GM21576 (cell line): ENCODE measurements at regions not wholly inside any gene's neighbourhood (a gene's known extent, or its start where the extent isn't known, plus 50 kb on each side); places are given as distances from the start of the nearest gene placed in this dataset.

ENCODE experiments used
- ATAC-seq: cut with Tn5 transposase; IDR thresholded peaks from one replicate; pipeline ENCODE4 v1.9.1; 2021; ENCODE audit warnings: mild to moderate bottlenecking, moderate library complexity; ENCODE audit not compliant: unreplicated experiment

DNA sequence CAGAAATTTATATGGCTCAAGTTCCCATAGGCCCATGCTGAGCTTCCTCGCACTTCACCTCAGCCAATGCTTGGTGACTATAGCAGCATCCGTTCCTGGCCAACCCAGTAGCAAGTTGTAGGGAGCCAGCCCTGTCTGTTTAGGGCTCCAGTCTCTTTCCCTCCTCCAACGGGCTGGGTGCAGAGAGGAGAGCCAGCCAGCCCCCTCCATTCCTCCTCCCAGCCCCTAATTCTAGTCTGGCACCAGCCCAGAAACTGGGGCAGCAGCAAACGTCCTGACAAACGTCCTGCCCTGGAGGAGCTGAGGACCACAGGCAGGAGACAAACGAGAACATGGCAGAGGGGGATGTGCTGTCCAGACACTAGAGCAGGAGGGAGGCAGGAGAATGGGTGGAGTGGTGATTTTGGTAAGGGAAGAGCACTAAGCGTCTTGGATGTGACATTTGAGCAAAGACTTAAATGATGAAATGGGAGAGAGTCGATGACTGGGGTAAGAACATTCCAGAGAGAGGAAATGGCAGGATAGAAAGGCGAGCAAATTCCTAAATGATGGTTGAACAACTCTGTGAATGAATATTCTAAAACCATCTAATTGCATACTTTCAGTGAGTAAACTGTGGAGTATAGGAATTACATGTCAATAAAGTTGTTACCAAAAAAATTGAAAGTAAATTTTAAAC lies 222.5 kb upstream of the DAPK1 start:
- ATAC-seq: no peak

DNA sequence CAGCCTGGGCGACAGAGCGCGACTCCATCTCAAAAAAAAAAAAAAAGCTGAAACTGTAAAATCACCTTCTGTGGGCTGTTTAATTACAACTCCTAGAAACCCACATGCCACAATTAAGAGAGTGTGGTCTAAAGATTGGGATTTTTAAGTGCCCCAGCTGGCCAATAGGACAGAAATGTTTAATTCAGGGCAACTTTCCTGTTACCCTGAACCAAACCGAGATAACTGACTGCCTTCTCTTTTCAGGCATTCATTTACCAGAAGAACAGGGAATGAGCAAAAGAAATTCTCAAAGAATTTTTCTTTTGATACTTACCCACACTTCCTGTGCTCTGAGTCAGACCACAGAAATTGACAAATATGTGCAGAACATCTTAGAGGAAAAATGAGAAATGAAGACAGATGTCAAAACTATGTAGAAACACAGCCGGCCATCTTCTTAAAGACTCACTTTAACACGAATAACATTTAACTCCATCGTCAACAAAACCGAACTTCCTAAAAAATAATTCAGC lies 221.3 kb upstream of the DAPK1 start:
- no peak for ATAC-seq

DNA sequence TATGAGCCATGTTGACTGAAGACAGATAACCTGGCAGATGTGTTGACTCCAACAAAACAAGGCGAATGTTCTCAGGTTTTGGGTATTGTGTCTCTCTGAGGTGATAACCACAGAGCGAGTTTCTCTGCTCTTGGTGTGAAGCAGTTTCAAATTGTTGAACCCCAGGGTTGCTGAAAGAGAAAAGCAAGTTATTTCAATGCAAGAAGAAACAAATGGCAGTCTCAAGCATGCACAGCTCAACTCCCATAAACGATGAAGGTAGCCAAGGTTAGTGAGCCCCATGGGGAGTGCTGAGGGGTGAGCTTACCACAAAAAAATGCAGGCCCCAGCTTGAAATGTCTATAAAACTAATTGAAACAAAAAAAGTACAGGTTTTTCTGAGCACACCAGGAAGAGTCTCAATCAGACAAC lies 220.8 kb upstream of the DAPK1 start:
- no peak for ATAC-seq

DNA sequence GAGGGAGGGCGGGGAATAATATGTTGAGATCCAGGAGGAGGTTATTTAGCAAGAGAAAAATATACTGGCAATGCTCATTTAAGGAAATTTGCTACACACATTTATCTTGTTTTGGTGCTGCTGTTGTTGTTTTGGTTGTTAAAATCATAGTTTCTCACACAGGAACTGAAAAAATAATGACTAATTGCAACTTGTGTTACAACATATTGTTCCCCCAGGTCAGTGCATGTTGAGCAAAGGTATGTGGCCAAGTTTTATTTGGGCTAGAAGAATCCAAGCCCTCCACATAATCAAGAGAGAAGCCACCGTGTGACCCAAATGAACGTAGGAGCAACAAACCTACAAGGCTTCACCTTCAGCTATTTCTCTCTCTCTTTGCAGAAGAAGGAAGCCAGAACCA lies 220.3 kb upstream of the DAPK1 start:
- ATAC-seq: no peak

DNA sequence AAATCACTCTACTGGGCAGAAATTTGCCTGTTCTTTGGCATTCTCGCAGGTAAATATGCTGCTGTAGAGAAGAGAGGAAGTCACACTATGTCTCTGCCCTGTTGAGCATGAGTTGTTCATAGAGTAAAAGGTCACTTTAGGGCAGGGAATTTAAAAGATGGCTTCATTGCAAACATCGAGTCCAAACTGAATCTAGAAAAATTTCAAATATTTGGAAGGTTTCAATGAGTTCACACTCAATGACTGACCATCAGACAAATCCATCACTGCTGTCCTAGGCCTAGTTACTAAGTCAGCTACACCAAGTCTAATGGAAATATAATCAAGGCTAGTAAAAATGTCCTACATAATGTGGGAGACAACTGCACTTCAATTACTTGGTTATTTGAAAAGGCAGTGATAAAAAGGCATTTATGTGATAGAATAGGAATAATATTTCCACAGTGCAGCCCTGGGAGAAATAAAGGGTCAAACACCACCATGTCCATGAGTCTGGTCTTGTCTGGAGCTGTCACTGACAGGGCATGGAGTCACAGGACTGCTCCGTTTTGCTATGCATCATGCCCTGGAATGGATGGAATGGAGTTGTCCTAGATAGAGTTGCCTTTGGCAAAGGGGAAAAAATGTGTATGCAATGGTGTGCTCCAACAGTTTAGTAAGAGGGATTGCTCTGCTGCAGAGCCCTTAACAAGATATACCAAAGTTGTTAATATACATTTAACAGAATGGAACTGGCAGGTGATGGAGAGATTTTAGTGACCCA lies 218.5 kb upstream of the DAPK1 start:
- ATAC-seq: no peak

DNA sequence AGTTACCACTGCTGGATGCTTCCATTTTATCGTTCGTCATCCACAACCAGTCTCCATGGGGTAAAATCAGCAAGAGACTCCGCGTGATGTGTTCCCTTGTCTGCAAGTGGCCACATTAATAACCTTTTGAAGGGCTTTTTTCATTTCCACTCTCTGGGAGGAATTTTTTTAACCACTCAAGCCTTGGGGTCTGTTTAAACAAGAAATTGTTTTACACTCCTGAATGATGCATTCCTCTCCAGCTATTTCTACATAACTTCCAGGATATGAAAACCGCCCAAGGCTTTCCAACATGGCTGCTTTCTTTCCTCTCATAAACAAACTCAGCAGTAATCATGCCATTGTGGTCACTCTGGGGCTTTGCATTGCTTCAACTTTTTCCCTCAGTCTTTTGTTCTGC lies 217.2 kb upstream of the DAPK1 start:
- no peak for ATAC-seq

DNA sequence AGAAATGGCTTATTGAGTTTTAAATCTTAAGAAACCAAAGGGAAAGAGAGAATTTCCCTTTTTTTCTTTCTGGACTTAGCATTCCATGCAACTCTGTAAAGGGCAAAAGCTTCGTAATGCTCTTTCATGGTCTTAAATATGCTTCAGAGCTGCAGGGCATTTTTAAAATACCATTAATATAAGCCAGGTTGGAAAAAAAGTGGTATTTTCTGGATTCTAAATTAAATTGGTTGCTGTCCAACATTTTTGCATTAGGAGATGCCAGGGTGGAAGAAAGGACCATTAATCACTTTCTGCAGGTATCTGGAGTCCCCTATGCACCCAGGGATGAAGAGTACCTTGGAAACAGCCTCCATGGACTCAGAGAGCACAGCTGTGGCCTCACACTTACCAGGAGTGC lies 215.1 kb upstream of the DAPK1 start:
- no peak for ATAC-seq

DNA sequence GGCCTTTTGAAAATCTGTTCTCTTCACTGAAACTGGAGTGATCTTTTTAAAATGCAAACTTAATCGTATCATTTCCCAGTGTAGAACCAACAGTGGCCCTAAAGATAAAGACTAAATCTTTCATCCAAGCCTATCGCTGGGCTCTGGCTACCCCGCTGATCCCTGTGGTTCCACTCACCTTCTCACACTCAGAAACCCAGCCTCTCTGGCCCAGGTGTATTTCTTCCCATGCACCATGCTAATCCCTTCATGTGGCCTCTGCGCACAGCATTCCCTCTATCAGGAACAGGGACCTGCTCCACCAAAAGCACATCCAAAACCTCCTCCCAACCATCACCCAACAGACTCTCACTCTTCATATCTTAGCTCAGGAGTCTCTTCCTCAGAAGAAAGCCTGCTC lies 214.1 kb upstream of the DAPK1 start:
- no peak for ATAC-seq

DNA sequence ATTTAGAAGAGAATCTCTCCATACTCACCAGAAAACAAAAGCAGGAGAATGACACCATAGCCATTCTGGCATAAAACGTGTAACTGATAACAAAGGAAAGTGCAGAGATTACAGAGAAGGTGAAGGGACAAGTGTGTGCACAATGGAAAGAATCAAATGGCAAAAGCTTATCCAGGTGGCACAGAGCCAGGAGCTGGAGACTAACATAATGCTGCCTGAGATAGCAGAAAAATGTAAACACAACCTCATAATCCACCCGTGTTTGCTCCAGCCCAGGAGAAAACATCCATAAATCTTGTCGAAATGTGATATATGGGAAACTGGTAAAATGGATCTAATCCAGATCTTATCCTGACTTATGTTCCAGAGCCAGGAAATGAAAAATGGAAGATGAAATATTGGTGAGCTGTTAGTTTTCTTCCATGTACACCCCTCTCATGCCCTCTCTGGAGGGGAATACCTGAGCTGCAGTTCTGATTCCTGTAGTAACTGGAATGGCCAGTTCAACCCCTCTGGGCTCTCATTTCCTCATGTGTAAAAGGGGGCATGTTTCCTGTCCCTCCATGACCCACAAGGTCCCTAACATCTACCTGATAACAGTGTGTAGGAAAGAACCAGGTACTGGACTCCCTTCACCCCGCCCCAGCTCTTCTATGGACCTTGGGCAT lies 212.3 kb upstream of the DAPK1 start:
- ATAC-seq: no peak

DNA sequence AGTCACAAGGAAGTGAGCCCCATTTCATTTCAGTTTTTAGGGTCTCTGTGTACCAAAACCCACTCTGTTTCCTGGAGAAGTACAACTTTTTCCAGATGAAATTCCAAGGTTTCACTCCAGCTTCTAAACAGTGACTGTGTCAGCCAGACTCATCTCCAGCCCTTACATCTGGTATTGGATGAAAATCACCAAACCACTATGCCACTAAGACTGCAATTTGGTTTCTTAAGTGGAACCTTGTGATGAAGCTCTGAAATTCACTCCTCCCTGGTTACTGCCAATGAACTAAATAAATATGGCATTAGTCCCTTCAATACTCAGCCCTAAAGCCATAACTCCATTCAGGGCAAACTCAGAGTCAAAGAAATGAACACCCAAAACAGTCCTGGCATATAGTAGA lies 211.2 kb upstream of the DAPK1 start:
- no peak for ATAC-seq

DNA sequence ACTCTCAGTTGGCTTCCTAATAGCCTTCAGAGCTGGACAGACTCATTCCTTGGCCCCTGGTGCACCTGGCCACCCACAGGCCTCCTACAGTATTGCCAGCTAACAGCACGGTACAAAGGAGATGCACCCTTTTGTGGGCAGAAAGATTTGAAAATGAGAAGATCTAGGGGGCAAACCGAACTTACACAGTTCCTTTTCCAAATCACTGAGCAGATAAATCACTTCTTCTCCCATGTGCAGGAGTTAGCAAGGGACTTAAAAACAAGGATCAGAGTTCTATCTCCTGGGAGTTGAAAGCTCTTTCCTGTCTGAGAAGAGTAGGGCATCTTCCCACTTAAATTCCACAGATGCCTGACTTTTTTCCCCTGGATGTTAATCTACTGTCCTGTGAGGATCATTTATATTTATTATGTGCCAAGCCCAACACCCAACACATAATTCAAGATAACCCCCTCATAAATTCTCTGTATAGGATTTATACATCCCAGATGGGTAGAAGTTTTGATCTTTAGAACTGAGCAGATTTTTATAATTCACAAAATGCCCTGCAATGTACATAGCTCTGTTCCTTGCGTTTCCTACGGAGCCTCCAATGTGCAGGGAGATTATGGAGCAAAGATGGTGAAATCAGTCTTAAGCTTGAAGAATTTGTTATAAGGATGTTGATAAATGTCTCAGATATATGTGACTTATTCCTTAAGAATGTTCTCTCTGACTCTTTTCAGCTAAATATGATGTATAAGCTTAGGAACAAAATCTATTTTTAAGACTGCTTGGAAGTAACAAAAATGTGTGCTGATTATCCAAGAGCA lies 207.2 kb upstream of the DAPK1 start:
- no peak for ATAC-seq

DNA sequence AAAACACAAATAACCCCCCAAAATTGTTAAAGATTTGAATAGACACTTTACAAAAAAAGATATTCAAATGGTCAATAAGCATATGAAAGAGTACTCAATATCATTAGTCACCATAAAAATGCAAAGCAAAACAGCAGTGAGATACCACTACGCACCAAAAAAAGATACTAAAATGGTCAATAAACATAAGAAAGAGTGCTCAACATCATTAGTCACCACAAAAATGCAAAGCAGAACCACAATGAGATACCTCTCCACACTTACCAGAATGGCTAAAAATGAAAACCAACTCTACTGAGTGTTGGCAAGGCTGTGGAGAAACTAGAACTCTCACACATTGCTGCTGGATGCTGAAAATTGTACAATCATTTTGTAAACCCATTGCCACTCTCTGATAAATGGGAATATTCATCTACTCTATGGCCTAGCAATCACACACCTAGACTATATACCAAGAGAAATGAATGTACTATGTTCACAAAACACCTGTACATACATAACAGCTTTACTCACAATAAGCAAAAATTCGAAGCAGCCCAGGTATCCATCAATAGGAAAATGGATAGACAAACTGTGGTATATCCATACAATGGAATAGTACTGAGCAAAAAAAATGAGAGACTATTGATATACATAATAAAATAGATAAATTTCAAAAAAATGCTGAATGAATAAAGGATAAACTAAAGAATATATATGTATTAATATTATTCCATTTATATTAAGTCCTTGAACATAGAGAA lies 205.0 kb upstream of the DAPK1 start:
- ATAC-seq: no peak

DNA sequence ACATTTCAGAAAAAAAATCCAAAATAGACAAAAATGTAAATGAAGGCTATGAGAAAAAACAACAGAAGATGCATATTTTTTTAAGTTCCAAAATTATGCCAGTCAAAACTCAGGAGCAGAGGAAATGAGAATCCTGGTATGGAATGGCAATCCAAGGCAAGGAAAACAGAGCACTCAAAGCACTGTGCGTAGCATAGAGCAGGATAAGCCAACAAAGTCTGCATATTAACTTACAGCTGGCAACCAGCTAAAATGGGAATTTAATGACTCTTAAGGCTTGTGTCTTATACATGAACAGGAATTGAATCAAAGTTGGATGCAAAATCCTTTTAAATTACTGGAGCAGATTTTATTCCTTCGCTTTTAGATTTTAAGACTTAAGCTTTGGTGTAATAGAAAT lies 203.5 kb upstream of the DAPK1 start:
- no peak for ATAC-seq

DNA sequence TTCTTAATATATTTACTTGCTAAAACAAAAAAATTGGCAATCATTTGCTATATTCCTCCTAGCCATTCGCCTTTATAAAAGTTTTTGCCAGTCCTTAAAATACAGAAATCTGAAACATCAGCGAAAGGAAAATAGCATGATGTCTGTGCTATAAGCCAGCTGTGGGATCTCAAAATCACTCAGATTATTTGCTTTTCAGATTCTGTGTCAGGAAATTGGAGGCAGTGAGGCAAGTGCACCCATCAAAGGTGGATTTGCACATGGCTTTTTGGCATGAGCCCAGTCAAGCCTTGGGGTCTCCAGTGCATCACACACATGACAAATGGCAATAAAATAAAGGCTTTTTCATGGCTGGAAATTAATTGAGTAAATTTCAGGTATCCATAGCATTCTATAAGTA lies 196.8 kb upstream of the DAPK1 start:
- no peak for ATAC-seq

DNA sequence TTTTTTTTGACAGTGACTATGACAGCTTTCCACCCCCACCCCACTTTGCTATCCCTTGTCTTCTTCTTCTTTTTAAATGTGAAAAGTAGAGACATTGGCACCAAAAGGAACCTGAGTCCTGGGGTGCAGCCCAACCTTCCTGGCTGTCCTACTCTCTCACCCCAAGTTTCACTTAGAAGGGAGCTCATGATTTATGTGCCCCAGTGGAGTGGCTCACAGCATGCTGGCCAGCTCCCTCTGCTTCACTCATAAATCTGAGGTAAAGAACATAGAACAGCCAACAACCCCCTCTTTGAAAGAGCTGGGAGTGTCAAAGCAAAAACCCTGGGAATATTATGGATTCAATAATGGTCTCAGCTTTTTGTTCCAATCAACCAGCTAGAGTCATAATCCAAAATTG lies 196.3 kb upstream of the DAPK1 start:
- ATAC-seq: no peak

DNA sequence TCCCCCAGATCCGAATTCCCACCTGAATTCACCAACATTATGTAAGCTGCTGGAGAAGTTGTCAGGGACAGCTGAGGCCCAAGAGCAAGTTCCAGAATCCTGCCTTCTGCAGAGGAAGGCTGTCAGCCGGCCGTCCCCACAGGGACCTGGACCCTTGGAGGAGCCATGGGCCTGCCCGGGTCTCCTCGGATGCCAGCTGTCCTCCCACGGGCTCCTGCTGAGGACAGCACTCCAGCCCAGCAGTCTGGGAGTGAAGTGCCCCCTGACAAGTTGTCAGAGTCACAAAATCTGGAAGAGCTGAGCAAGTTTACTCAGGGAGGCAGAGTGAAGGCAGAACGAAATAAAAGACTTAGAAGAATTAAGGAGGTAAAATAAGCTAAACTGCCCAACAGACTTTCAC lies 192.5 kb upstream of the DAPK1 start:
- ATAC-seq: no peak

DNA sequence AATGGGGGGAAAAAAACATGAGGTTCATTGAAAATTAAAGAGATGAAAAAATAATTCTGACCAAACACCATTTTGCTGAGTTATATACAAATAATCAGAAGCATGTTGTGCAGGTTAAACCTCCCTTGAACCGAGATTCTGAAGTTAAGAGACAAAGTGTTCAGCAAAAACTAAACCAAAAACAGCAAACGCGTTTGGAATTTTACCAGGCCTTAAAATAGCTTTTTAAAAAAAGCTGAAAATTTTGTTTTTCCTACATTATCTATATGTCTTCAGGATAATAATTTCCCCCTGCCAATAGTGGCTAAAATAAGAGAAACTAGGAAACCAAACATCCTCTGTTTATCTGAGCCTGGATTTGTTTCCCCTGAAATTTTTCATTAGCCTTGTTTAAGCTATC lies 191.7 kb upstream of the DAPK1 start:
- ATAC-seq: no peak

DNA sequence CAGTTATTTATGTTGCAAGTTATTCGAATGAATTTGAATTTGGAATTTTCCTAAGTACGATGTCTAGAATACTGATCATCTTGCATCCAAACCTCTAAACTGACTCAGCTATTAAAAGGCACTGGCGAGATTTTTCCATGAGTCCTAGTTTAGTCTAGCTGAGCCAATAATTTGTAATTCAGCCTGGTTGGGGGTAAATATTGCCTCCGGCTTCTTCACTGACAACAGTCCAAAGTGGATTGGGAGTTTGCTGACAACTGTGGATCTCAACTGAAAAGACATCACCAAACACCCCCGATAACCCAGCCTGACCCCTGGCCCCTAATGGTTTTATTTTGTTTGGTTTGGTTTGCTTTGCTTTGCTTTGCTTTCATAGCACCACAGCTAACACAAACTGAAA lies 189.8 kb upstream of the DAPK1 start:
- ATAC-seq: no peak

DNA sequence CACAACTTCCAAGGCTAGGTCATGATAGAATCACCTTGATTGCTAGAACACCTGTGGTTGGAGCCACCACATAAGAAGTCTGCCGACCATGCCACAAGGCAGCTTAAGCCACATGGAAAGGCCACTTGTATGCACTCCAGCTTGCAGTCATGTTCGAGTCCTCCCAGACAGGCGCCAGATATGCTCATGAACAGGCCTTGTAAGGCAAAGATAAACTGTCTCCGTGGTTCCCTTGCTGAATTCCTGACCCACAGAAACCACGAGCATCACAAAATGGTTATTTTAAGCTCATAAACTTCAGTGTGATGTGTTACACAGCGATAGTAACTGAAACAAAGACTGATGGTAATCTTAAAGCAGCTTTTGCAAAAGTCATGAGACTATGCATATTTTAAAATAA lies 188.4 kb upstream of the DAPK1 start:
- no peak for ATAC-seq

DNA sequence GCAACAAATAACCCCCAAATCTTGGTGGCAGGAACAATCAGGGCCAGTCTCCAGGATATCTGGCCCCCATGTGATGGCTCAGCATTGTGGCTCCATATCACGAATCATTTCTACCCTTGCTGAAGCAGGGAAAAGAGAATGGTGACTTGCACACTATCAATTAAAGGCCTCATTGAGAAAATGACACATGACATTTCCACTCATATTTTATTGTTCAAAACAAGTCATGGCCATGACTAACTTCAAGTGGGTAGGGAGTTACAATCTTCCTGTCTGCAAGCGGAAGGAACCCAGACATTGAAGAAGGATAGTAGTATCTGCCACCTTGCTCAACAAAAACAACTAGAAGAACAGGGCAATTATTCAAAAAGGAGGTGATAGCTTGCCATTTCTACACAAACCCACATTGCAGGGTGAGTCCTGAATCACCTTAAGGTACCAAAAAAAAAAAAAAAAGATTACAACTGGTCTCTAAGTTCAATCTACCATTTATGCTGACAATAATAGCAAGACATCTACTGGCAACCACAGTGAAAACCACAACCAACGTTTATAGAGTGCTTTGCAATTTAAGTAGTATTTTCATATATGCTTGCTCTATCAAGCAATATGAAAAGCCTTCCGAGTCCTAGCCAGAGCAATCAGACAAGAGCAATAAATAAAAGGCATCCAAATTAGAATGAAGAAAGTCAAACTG lies 186.7 kb upstream of the DAPK1 start:
- no peak for ATAC-seq
